ENCODE measurements at regions not wholly inside any gene's neighbourhood (a gene's known extent, or its start where the extent isn't known, plus 50 kb on each side); places are given as distances from the start of the nearest gene placed in this dataset.

- DNase-seq = peak in 1 of 3 donors; percentile 48
- Histone ChIP-seq H3K4me1 (ENCODE audit: control extremely low read depth in 1 of 4, control insufficient read depth in 4 of 4, insufficient read depth in 4 of 4, low read length in 3 of 4) (peaks cover 0 to 10% (median 5%) of the 10 kb centered on the region in 4 experiments), H3K27ac (ENCODE audit: insufficient read depth in 1 of 2, low read depth in 1 of 2, low read length in 2 of 2, poor library complexity in 1 of 2, severe bottlenecking in 2 of 2) (no peak overlapping the region), H3K4me3 (ENCODE audit: control insufficient read depth in 1 of 7, extremely low read depth in 1 of 7, insufficient read depth in 4 of 7, low read depth in 2 of 7, low read length in 6 of 7) (peak overlapping the region in 1 of 7 experiments; percentile 18), H3K27me3 (replicated peaks in 2 of 5; ENCODE audit: control insufficient read depth in 4 of 5, insufficient read depth in 5 of 5, low read length in 4 of 5) (no peaks in the 10 kb centered on the region), H3K9me3 (ENCODE audit: control extremely low read depth in 1 of 5, control insufficient read depth in 4 of 5, insufficient read depth in 2 of 5, low read depth in 1 of 5, low read length in 4 of 5) (peaks cover 0 to 3% (median 0%) of the 10 kb centered on the region in 5 experiments), H3K36me3 (ENCODE audit: control insufficient read depth in 4 of 4, insufficient read depth in 4 of 4, low read length in 3 of 4) (no peaks in the 10 kb centered on the region)
- POLR2A ChIA-PET = no interaction called here
- no CpG with 5 or more reads among the region's 2 CpGs for WGBS (ENCODE audit: insufficient coverage)
- CTCF ChIA-PET = interaction anchor here (1.3 kb wide), 1 partner anchor 273 kb away, joined by 3 read pairs; no protein-coding TSS in a partner anchor
Measured at GRCh38 chr5:57611177-57611576, 128.6 kb upstream of the ACTBL2 start.

DNA sequence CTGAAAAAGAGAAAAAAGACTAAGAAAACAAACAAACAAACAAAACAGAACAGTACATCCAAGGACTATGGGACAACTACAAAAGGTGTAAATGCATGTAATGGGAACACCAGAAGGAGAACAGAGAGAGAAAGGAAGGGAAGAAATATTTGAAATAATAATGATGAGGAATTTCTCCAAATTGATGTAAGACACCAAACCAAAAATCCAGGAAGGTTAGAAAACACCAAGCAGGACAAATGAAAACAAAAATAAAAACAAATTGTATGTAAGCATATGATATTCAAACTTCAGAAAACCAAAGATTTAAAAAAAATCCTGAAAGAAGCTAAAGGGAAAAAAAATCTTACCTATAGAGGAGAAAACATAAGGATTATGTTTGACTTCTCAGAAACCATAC, 125.9 kb upstream of the ACTBL2 start:
- CTCF ChIA-PET = interaction anchor here (0.6 kb wide), 1 partner anchor 778 kb away, joined by 5 read pairs; no protein-coding TSS in a partner anchor
- Histone ChIP-seq H3K9me3 (ENCODE audit: control extremely low read depth in 1 of 5, control insufficient read depth in 4 of 5, insufficient read depth in 2 of 5, low read depth in 1 of 5, low read length in 4 of 5) (peaks cover 0 to 3% (median 0%) of the 10 kb centered on the region in 5 experiments), H3K27ac (ENCODE audit: insufficient read depth in 1 of 2, low read depth in 1 of 2, low read length in 2 of 2, poor library complexity in 1 of 2, severe bottlenecking in 2 of 2) (no peak overlapping the region), H3K4me3 (ENCODE audit: control insufficient read depth in 1 of 7, extremely low read depth in 1 of 7, insufficient read depth in 4 of 7, low read depth in 2 of 7, low read length in 6 of 7) (no peak overlapping the region), H3K36me3 (ENCODE audit: control insufficient read depth in 4 of 4, insufficient read depth in 4 of 4, low read length in 3 of 4) (no peaks in the 10 kb centered on the region), H3K4me1 (ENCODE audit: control extremely low read depth in 1 of 4, control insufficient read depth in 4 of 4, insufficient read depth in 4 of 4, low read length in 3 of 4) (peaks cover 0 to 10% (median 5%) of the 10 kb centered on the region in 4 experiments), H3K27me3 (replicated peaks in 2 of 5; ENCODE audit: control insufficient read depth in 4 of 5, insufficient read depth in 5 of 5, low read length in 4 of 5) (no peaks in the 10 kb centered on the region)
- no peak for DNase-seq
- POLR2A ChIA-PET = no interaction called here

GRCh38 chr5:57601996-57602395, 119.4 kb upstream of the ACTBL2 start:
- ChIA-PET POLR2A (no interaction called here), CTCF (no interaction called here)

GRCh38 chr5:57600321-57600720, 117.7 kb upstream of the ACTBL2 start:
- DNase-seq = peak in 2 of 3 donors; percentile 59 to 72
- Histone ChIP-seq H3K4me3 (ENCODE audit: control insufficient read depth in 1 of 7, extremely low read depth in 1 of 7, insufficient read depth in 4 of 7, low read depth in 2 of 7, low read length in 6 of 7) (no peak overlapping the region), H3K9me3 (ENCODE audit: control extremely low read depth in 1 of 5, control insufficient read depth in 4 of 5, insufficient read depth in 2 of 5, low read depth in 1 of 5, low read length in 4 of 5) (no peaks in the 10 kb centered on the region), H3K36me3 (ENCODE audit: control insufficient read depth in 4 of 4, insufficient read depth in 4 of 4, low read length in 3 of 4) (no peaks in the 10 kb centered on the region), H3K4me1 (ENCODE audit: control extremely low read depth in 1 of 4, control insufficient read depth in 4 of 4, insufficient read depth in 4 of 4, low read length in 3 of 4) (peaks cover 4 to 13% (median 8%) of the 10 kb centered on the region in 4 experiments), H3K27me3 (replicated peaks in 2 of 5; ENCODE audit: control insufficient read depth in 4 of 5, insufficient read depth in 5 of 5, low read length in 4 of 5) (no peaks in the 10 kb centered on the region), H3K27ac (ENCODE audit: insufficient read depth in 1 of 2, low read depth in 1 of 2, low read length in 2 of 2, poor library complexity in 1 of 2, severe bottlenecking in 2 of 2) (no peak overlapping the region)
- CTCF ChIA-PET = interaction anchor here (0.6 kb wide), 1 partner anchor 15 kb away, joined by 3 read pairs; no protein-coding TSS in a partner anchor
- WGBS (ENCODE audit: insufficient coverage) = no CpG with 5 or more reads among the region's 1 CpG
- POLR2A ChIA-PET = no interaction called here

More at GRCh38 chr5:57601996-57602395, 119.4 kb upstream of the ACTBL2 start:
- WGBS (ENCODE audit: insufficient coverage) = 93% methylated on average over 2 of the region's 4 CpGs
- H3K4me3 ChIP-seq (ENCODE audit: control insufficient read depth in 1 of 7, extremely low read depth in 1 of 7, insufficient read depth in 4 of 7, low read depth in 2 of 7, low read length in 6 of 7) = no peak overlapping the region
- H3K9me3 ChIP-seq (ENCODE audit: control extremely low read depth in 1 of 5, control insufficient read depth in 4 of 5, insufficient read depth in 2 of 5, low read depth in 1 of 5, low read length in 4 of 5) = no peaks in the 10 kb centered on the region
- peaks cover 4 to 13% (median 8%) of the 10 kb centered on the region in 4 experiments for H3K4me1 ChIP-seq (ENCODE audit: control extremely low read depth in 1 of 4, control insufficient read depth in 4 of 4, insufficient read depth in 4 of 4, low read length in 3 of 4)
- no peak for DNase-seq
- no peaks in the 10 kb centered on the region for H3K27me3 ChIP-seq (replicated peaks in 2 of 5; ENCODE audit: control insufficient read depth in 4 of 5, insufficient read depth in 5 of 5, low read length in 4 of 5)
- no peaks in the 10 kb centered on the region for H3K36me3 ChIP-seq (ENCODE audit: control insufficient read depth in 4 of 4, insufficient read depth in 4 of 4, low read length in 3 of 4)
- no peak overlapping the region for H3K27ac ChIP-seq (ENCODE audit: insufficient read depth in 1 of 2, low read depth in 1 of 2, low read length in 2 of 2, poor library complexity in 1 of 2, severe bottlenecking in 2 of 2)

GRCh38 chr5:57598756-57599155, 116.1 kb upstream of the ACTBL2 start:
- Histone ChIP-seq H3K36me3 (ENCODE audit: control insufficient read depth in 4 of 4, insufficient read depth in 4 of 4, low read length in 3 of 4) (no peaks in the 10 kb centered on the region), H3K27ac (ENCODE audit: insufficient read depth in 1 of 2, low read depth in 1 of 2, low read length in 2 of 2, poor library complexity in 1 of 2, severe bottlenecking in 2 of 2) (no peak overlapping the region), H3K4me3 (ENCODE audit: control insufficient read depth in 1 of 7, extremely low read depth in 1 of 7, insufficient read depth in 4 of 7, low read depth in 2 of 7, low read length in 6 of 7) (no peak overlapping the region), H3K27me3 (replicated peaks in 2 of 5; ENCODE audit: control insufficient read depth in 4 of 5, insufficient read depth in 5 of 5, low read length in 4 of 5) (no peaks in the 10 kb centered on the region), H3K9me3 (ENCODE audit: control extremely low read depth in 1 of 5, control insufficient read depth in 4 of 5, insufficient read depth in 2 of 5, low read depth in 1 of 5, low read length in 4 of 5) (no peaks in the 10 kb centered on the region), H3K4me1 (ENCODE audit: control extremely low read depth in 1 of 4, control insufficient read depth in 4 of 4, insufficient read depth in 4 of 4, low read length in 3 of 4) (peaks cover 4 to 13% (median 8%) of the 10 kb centered on the region in 4 experiments)
- ChIA-PET CTCF (interaction anchor here (0.5 to 1.2 kb wide), 2 partner anchors 9 to 61 kb away, joined by 3 read pairs; no protein-coding TSS in a partner anchor), POLR2A (no interaction called here)
- WGBS (ENCODE audit: insufficient coverage) = 94% methylated on average over 3 of the region's 3 CpGs
- peak in 1 of 3 donors; percentile 6 for DNase-seq

DNA sequence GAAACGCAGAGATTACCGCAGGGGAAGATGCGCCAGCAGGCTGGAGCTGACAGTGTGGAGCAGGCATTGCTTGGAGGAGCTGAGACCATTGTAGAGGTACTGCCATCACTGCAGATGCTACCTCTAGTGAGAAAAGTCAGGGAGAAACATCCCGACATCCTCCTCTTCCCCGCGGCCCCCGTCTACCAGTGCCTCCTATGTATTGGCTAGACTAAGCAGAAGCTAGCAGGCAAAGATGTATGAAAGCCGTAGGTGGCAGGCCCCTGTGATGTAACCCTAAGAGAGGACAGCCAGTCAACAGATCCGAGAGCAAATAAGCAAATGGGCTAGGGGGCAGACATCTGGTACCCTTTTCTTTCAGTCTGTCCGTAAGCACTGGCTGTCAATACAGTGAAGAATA, 115.5 kb upstream of the ACTBL2 start:
- POLR2A ChIA-PET = no interaction called here
- H3K27ac ChIP-seq (ENCODE audit: insufficient read depth in 1 of 2, low read depth in 1 of 2, low read length in 2 of 2, poor library complexity in 1 of 2, severe bottlenecking in 2 of 2) = no peak overlapping the region
- no peaks in the 10 kb centered on the region for H3K36me3 ChIP-seq (ENCODE audit: control insufficient read depth in 4 of 4, insufficient read depth in 4 of 4, low read length in 3 of 4)
- no peaks in the 10 kb centered on the region for H3K27me3 ChIP-seq (replicated peaks in 2 of 5; ENCODE audit: control insufficient read depth in 4 of 5, insufficient read depth in 5 of 5, low read length in 4 of 5)
- CTCF ChIA-PET = no interaction called here
- H3K9me3 ChIP-seq (ENCODE audit: control extremely low read depth in 1 of 5, control insufficient read depth in 4 of 5, insufficient read depth in 2 of 5, low read depth in 1 of 5, low read length in 4 of 5) = no peaks in the 10 kb centered on the region
- H3K4me3 ChIP-seq (ENCODE audit: control insufficient read depth in 1 of 7, extremely low read depth in 1 of 7, insufficient read depth in 4 of 7, low read depth in 2 of 7, low read length in 6 of 7) = no peak overlapping the region
- WGBS (ENCODE audit: insufficient coverage) = 95% methylated on average over 9 of the region's 10 CpGs
- DNase-seq = no peak
- peaks cover 4 to 13% (median 8%) of the 10 kb centered on the region in 4 experiments for H3K4me1 ChIP-seq (ENCODE audit: control extremely low read depth in 1 of 4, control insufficient read depth in 4 of 4, insufficient read depth in 4 of 4, low read length in 3 of 4)

DNA sequence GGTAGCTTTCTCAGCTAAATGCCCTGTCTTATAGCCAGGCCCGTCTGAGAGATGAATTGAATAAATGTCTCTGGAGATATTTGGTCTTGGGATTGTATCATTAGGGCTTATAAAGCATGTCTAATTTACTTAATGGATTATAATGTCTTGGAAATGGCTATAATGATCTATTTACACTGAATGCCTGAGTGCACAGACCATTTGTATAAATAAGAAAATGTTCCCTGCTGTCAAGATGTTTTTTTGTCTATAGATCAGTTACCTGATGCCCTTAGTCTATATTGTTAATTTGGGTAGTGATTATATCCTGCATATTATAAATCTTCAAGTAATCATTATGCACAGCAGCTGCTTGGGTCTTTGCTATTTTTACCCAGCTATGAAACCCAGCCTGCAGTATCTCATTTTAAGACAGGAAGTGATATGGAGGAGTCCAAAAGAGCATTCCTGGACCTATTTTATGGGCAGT, 112.9 kb upstream of the ACTBL2 start:
- no peaks in the 10 kb centered on the region for H3K36me3 ChIP-seq (ENCODE audit: control insufficient read depth in 4 of 4, insufficient read depth in 4 of 4, low read length in 3 of 4)
- ChIA-PET POLR2A (no interaction called here), CTCF (no interaction called here)
- no peaks in the 10 kb centered on the region for H3K27me3 ChIP-seq (replicated peaks in 2 of 5; ENCODE audit: control insufficient read depth in 4 of 5, insufficient read depth in 5 of 5, low read length in 4 of 5)
- H3K9me3 ChIP-seq (ENCODE audit: control extremely low read depth in 1 of 5, control insufficient read depth in 4 of 5, insufficient read depth in 2 of 5, low read depth in 1 of 5, low read length in 4 of 5) = no peaks in the 10 kb centered on the region
- no CpG with 5 or more reads among the region's 1 CpG for WGBS (ENCODE audit: insufficient coverage)
- no peak overlapping the region for H3K4me3 ChIP-seq (ENCODE audit: control insufficient read depth in 1 of 7, extremely low read depth in 1 of 7, insufficient read depth in 4 of 7, low read depth in 2 of 7, low read length in 6 of 7)
- peaks cover 3 to 9% (median 5%) of the 10 kb centered on the region in 4 experiments for H3K4me1 ChIP-seq (ENCODE audit: control extremely low read depth in 1 of 4, control insufficient read depth in 4 of 4, insufficient read depth in 4 of 4, low read length in 3 of 4)
- no peak overlapping the region for H3K27ac ChIP-seq (ENCODE audit: insufficient read depth in 1 of 2, low read depth in 1 of 2, low read length in 2 of 2, poor library complexity in 1 of 2, severe bottlenecking in 2 of 2)
- DNase-seq = no peak

Measured in common myeloid progenitor, CD34-positive (primary cell).